ENCODE measurements at regions not wholly inside any gene's neighbourhood (a gene's known extent, or its start where the extent isn't known, plus 50 kb on each side); places are given as distances from the start of the nearest gene placed in this dataset.

- Histone ChIP-seq H3K27ac (no peak overlapping the region), H3K4me1 (no peaks in the 10 kb centered on the region), H3K4me3 (no peak overlapping the region), H3K4me2 (no peak overlapping the region), H3K9me3 (no peaks in the 10 kb centered on the region)
- DNase-seq (ENCODE audit: low read depth in 1 of 2, low spot score in 1 of 2) (no peak), FAIRE-seq (no peak), ATAC-seq (no peak)
- TF ChIP-seq SMC3 (IDR thresholded peaks at IDR 0.05), result no peak
- ChIA-PET CTCF (no interaction called here), POLR2A (no interaction called here)
Measured at GRCh38 chr21:24945910-24946309, 661.4 kb downstream of the MRPL39 start.

GRCh38 chr21:24941316-24942185 lies 665.7 kb downstream of the MRPL39 start:
- Histone ChIP-seq H3K9me3 (no peaks in the 10 kb centered on the region), H3K4me2 (no peak overlapping the region), H3K4me1 (no peaks in the 10 kb centered on the region), H3K4me3 (no peak overlapping the region), H3K27ac (no peak overlapping the region)
- ChIA-PET CTCF (no interaction called here), POLR2A (no interaction called here)
- FAIRE-seq, result no peak
- 2% methylated on average over 4 of the region's 4 CpGs for WGBS (ENCODE audit: missing lambda C conversion rate)
- DNase-seq (ENCODE audit: low read depth in 1 of 2, low spot score in 1 of 2), result no peak
- TF ChIP-seq EHMT2 (IDR thresholded peaks at IDR 0.05; ENCODE audit: low read depth), result no peak
- no peak for TF ChIP-seq SREBF2 (IDR thresholded peaks at IDR 0.05)
- TF ChIP-seq ATOH8 (CRISPR knock-in tag; IDR thresholded peaks at IDR 0.05; ENCODE audit: low read depth), result no peak
- TF ChIP-seq CBX8 (IDR thresholded peaks at IDR 0.05), result no peak
- no peak for TF ChIP-seq POLR2AphosphoS2 (conservative IDR thresholded peaks at IDR 0.05; ENCODE audit: low read length)
- TF ChIP-seq RNF2 (IDR thresholded peaks at IDR 0.05; ENCODE audit: borderline replicate concordance, low read depth), result no peak
- TF ChIP-seq NPAS2 (CRISPR knock-in tag; IDR thresholded peaks at IDR 0.05; ENCODE audit: borderline replicate concordance), result no peak
- TF ChIP-seq USF2 (IDR thresholded peaks at IDR 0.05), result no peak
- TF ChIP-seq GATA3 (IDR thresholded peaks at IDR 0.05; ENCODE audit: borderline replicate concordance), result no peak
- TF ChIP-seq CBX2 (IDR thresholded peaks at IDR 0.05; ENCODE audit: borderline replicate concordance, low read depth), result no peak
- no peak for ATAC-seq

- Histone ChIP-seq H3K4me1 (no peaks in the 10 kb centered on the region), H3K9me3 (no peaks in the 10 kb centered on the region), H3K27ac (no peak overlapping the region), H3K4me2 (no peak overlapping the region), H3K4me3 (no peak overlapping the region)
- POLR2A ChIA-PET, result no interaction called here
- DNase-seq (ENCODE audit: low read depth in 1 of 2, low spot score in 1 of 2) (no peak), ATAC-seq (no peak), FAIRE-seq (no peak)
- CTCF ChIA-PET, result no interaction called here
- 100% methylated on average over 1 of the region's 1 CpG for WGBS (ENCODE audit: missing lambda C conversion rate)
- TF ChIP-seq KDM5A (IDR thresholded peaks at IDR 0.05) (no peak), KDM1A (IDR thresholded peaks at IDR 0.05; ENCODE audit: low read depth) (no peak), USF2 (IDR thresholded peaks at IDR 0.05) (no peak), ZC3H11A (IDR thresholded peaks at IDR 0.05) (no peak), CBX8 (IDR thresholded peaks at IDR 0.05) (no peak), HOXB13 (CRISPR knock-in tag; IDR thresholded peaks at IDR 0.05; ENCODE audit: low read depth) (no peak), REST (IDR thresholded peaks at IDR 0.05) (no peak), PHF8 (IDR thresholded peaks at IDR 0.05; ENCODE audit: borderline replicate concordance, low read depth) (no peak), HOXA7 (CRISPR knock-in tag; IDR thresholded peaks at IDR 0.05) (no peak), NR3C1 (IDR thresholded peaks at IDR 0.05) (no peak), SREBF2 (IDR thresholded peaks at IDR 0.05) (no peak), TFCP2L1 (CRISPR knock-in tag; IDR thresholded peaks at IDR 0.05) (no peak), ELK1 (IDR thresholded peaks at IDR 0.05; ENCODE audit: low read depth, low read length) (no peak), CBX2 (IDR thresholded peaks at IDR 0.05; ENCODE audit: borderline replicate concordance, low read depth) (no peak), EHF (CRISPR knock-in tag; IDR thresholded peaks at IDR 0.05) (no peak), RAD21 (conservative IDR thresholded peaks at IDR 0.05 in 1 of 2, IDR thresholded peaks at IDR 0.05 in 1 of 2) (no peak), JUNB (IDR thresholded peaks at IDR 0.05) (no peak)
Measured at GRCh38 chr21:24939291-24939690, 668.0 kb downstream of the MRPL39 start.

Data from A549 (cell line).